Stimulated activated memory B cell treated with anti-CD40 and anti-IgM and Interleukin-4, amounts not matched to agents 10 μg/mL and 1 μg/mL and 100 μg/mL, for 72 hours (primary cell): ENCODE measurements at regions not wholly inside any gene's neighbourhood (a gene's known extent, or its start where the extent isn't known, plus 50 kb on each side); places are given as distances from the start of the nearest gene placed in this dataset.

ENCODE experiments used
- ATAC-seq: fragments of 150-1000 bp; cut with Tn5 transposase; 2 replicates; pipeline ENCODE4 v1.10.0; 2021
- H3K27ac Mint-ChIP-seq: one replicate; pipeline ENCODE4 v1.8.0; 2022; ENCODE audit warnings: mild to moderate bottlenecking, mixed read lengths
- H3K27me3 Mint-ChIP-seq: one replicate; pipeline ENCODE4 v1.8.0; 2022; ENCODE audit warnings: mixed read lengths
- H3K36me3 Mint-ChIP-seq: one replicate; pipeline ENCODE4 v1.8.0; 2022; ENCODE audit warnings: mixed read lengths
- H3K4me1 Mint-ChIP-seq: one replicate; pipeline ENCODE4 v1.8.0; 2022; ENCODE audit warnings: mixed read lengths
- H3K4me3 Mint-ChIP-seq: one replicate; pipeline ENCODE4 v1.8.0; 2022; ENCODE audit warnings: mild to moderate bottlenecking, moderate library complexity, mixed read lengths
- H3K9me3 Mint-ChIP-seq: one replicate; pipeline ENCODE4 v1.8.0; 2022; ENCODE audit warnings: mixed read lengths

GRCh38 chr20:4076033-4076432 is 60.7 kb upstream of the RNF24 start:
- Mint-ChIP-seq H3K9me3 (no peaks in the 10 kb centered on the region), H3K36me3 (no peaks in the 10 kb centered on the region), H3K27ac (no peak overlapping the region), H3K27me3 (peaks cover 34% of the 10 kb centered on the region), H3K4me3 (no peak overlapping the region), H3K4me1 (no peaks in the 10 kb centered on the region)
- no peak for ATAC-seq

GRCh38 chr20:4074877-4075455 is 59.6 kb upstream of the RNF24 start:
- Mint-ChIP-seq H3K4me3 (no peak overlapping the region), H3K9me3 (no peaks in the 10 kb centered on the region), H3K27me3 (peaks cover 34% of the 10 kb centered on the region), H3K4me1 (no peaks in the 10 kb centered on the region), H3K27ac (no peak overlapping the region), H3K36me3 (no peaks in the 10 kb centered on the region)
- ATAC-seq = peak; percentile 35

- Mint-ChIP-seq H3K27ac (no peak overlapping the region), H3K27me3 (peaks cover 34% of the 10 kb centered on the region), H3K36me3 (no peaks in the 10 kb centered on the region)
Measured at GRCh38 chr20:4073852-4074741, 58.7 kb upstream of the RNF24 start.

DNA sequence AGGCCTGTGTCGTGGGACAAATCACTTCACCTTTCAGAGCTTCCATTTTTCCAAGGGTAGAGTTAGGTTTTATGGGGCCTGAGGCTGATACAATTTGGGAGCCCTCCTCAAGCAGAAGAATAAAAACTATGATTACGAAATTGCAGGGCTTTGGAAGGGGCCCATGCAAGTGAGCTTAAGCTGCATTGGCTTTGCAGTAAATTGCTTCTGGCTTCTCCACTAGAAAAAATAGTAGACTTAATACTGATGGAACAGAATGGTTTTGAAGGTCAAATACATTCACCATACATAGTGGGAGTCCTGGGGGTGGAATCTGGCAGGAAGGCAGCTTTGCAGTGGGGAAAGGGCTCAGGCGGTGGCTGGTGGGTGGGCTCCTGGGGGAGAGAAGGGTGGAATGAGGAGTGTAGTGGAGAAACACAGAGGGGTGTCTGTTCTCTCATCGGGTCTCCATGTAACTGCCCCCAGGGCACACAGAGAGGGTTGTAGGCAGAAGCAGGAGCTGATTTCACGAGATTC is 55.9 kb upstream of the RNF24 start:
- H3K4me1 Mint-ChIP-seq = no peaks in the 10 kb centered on the region
- H3K36me3 Mint-ChIP-seq = no peaks in the 10 kb centered on the region
- H3K4me3 Mint-ChIP-seq = no peak overlapping the region
- H3K27me3 Mint-ChIP-seq = peaks cover 15% of the 10 kb centered on the region
- ATAC-seq = no peak
- no peak overlapping the region for H3K27ac Mint-ChIP-seq
- H3K9me3 Mint-ChIP-seq = no peaks in the 10 kb centered on the region

More at GRCh38 chr20:4073852-4074741, 58.7 kb upstream of the RNF24 start:
- H3K4me1 Mint-ChIP-seq = no peaks in the 10 kb centered on the region
- no peak for ATAC-seq
- no peaks in the 10 kb centered on the region for H3K9me3 Mint-ChIP-seq
- H3K4me3 Mint-ChIP-seq = no peak overlapping the region

DNA sequence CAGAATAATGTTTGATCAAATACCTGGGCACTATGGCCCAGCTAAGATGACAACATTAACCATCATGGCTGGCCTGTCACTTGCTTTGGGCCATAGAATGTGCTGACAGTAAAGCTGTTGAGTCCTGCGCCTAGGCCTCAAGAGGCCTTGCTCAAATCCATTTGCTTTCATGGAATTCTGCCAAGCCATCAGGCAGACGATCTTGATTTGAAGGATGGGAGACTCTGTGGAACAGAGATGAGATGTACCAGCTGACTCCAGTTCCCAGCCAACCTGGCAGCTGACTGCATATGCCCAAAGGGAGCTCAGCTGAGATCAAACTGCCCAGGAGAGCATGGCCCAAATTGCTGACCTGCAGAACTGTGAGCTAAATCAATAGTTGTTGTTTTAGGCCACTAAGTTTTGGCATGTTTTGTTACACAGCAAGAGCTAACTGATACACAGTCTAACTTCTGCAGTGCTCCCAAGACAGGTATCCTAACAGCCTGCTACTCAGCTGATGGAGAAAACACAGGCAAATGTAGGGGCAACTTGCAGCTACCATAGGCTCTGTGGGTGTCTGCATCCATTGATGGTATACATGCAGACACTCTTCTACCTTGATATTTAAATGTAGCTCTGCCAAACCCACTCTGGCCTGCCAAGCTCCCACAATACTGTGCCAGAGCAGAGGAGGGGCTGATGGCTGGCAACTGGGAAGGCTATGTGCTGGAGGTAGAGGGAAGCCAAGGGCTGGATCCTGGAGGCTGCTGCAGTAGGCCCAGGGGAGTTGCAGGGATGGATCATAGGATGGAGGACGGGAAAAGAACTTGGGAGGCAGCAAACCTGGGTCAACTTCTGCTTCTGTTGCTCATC is 55.2 kb upstream of the RNF24 start:
- Mint-ChIP-seq H3K36me3 (no peaks in the 10 kb centered on the region), H3K9me3 (no peaks in the 10 kb centered on the region), H3K4me1 (no peaks in the 10 kb centered on the region), H3K27me3 (peaks cover 13% of the 10 kb centered on the region), H3K4me3 (no peak overlapping the region), H3K27ac (no peak overlapping the region)
- no peak for ATAC-seq

DNA sequence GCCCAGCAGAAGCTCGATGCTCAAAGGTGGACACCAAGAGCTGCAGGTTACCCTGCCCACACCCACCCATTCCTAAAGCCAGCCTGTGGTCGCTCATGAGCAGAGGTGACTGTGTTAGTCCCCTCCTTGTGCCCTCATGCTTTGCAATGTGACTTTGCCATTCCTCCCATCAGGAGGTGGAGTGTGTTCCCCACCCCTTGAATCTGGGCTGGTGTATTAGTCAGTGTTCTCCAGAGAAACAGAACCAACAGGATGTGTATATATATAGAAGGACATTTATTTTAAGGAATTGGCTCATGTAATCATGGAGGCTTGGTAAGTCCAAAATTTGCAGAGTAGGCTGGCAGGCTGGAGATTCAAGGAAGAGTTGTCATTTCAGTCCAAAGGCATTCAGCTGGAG is 54.4 kb upstream of the RNF24 start:
- H3K9me3 Mint-ChIP-seq = no peaks in the 10 kb centered on the region
- no peaks in the 10 kb centered on the region for H3K36me3 Mint-ChIP-seq
- peaks cover 7% of the 10 kb centered on the region for H3K27me3 Mint-ChIP-seq
- no peak for ATAC-seq
- H3K4me3 Mint-ChIP-seq = no peak overlapping the region
- no peak overlapping the region for H3K27ac Mint-ChIP-seq
- H3K4me1 Mint-ChIP-seq = no peaks in the 10 kb centered on the region

DNA sequence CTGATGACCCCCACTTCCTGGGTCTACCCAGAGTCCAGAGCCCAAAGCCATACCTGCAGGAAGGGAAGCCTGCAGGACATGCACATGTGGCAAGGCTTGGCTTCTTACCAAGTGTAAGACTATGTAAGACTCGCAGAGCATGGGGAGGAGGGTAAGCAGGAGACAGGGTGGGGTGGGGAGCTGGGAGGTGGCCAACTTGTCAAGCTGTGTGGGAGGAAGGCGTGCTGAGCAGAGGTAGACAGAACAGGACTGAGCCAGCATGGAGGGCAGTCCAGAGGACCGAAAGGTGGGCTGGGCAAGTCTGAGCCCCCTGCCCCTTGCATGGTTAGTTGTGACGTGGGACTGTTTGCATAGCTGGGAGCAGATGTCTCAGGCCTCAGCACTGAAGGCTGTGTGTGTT is 53.4 kb upstream of the RNF24 start:
- H3K4me3 Mint-ChIP-seq = no peak overlapping the region
- no peak overlapping the region for H3K27ac Mint-ChIP-seq
- H3K4me1 Mint-ChIP-seq = no peaks in the 10 kb centered on the region
- no peaks in the 10 kb centered on the region for H3K27me3 Mint-ChIP-seq
- no peaks in the 10 kb centered on the region for H3K9me3 Mint-ChIP-seq
- ATAC-seq = no peak
- no peaks in the 10 kb centered on the region for H3K36me3 Mint-ChIP-seq

DNA sequence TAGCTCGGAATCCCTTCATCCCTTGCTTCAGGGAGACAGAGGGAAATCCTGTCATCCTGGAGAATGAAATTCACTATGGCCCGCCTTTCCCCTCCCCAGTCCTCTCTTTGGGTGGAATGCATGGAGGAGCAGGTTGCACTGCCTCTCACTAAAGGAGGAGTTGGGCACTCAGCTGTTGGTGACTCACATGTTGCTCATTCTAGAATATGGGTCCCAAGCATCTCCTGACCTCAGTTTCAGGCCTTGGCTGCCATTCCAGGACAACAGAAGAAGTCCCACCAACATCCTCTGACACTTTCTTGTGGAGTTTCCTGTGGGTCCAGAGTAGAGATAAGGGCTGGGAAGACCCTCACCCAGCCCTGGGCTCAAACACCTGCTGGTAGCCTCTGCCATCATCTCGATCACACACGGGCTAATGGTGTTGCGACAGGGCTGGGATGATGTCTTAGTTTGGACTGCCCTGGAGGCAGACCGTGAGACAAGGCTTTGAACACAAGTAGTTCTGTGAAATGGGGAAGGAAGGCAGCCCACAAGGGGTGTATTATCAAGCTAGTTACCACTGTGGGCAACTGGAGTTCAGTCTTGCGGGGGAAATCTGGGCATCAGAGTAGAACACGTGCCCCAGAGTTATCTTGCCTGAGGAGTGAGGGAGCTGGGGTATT is 52.4 kb upstream of the RNF24 start:
- no peaks in the 10 kb centered on the region for H3K36me3 Mint-ChIP-seq
- no peak for ATAC-seq
- H3K27ac Mint-ChIP-seq = no peak overlapping the region
- H3K4me1 Mint-ChIP-seq = no peaks in the 10 kb centered on the region
- H3K9me3 Mint-ChIP-seq = no peaks in the 10 kb centered on the region
- H3K4me3 Mint-ChIP-seq = no peak overlapping the region
- no peaks in the 10 kb centered on the region for H3K27me3 Mint-ChIP-seq

GRCh38 chr20:4066551-4066950 is 51.2 kb upstream of the RNF24 start:
- no peak overlapping the region for H3K4me3 Mint-ChIP-seq
- no peaks in the 10 kb centered on the region for H3K27me3 Mint-ChIP-seq
- H3K27ac Mint-ChIP-seq = no peak overlapping the region
- ATAC-seq = no peak
- no peaks in the 10 kb centered on the region for H3K9me3 Mint-ChIP-seq
- no peaks in the 10 kb centered on the region for H3K36me3 Mint-ChIP-seq
- H3K4me1 Mint-ChIP-seq = peaks cover 7% of the 10 kb centered on the region

GRCh38 chr20:4065391-4065844 is 50.1 kb upstream of the RNF24 start:
- no peak for ATAC-seq
- H3K4me3 Mint-ChIP-seq = no peak overlapping the region
- H3K36me3 Mint-ChIP-seq = no peaks in the 10 kb centered on the region
- H3K4me1 Mint-ChIP-seq = peaks cover 13% of the 10 kb centered on the region
- no peaks in the 10 kb centered on the region for H3K9me3 Mint-ChIP-seq
- no peaks in the 10 kb centered on the region for H3K27me3 Mint-ChIP-seq
- H3K27ac Mint-ChIP-seq = no peak overlapping the region
